ENCODE measurements at regions not wholly inside any gene's neighbourhood (a gene's known extent, or its start where the extent isn't known, plus 50 kb on each side); places are given as distances from the start of the nearest gene placed in this dataset.
"Not testable (repeated sequence)": the region's sequence is repeated elsewhere in the genome, so short reads cannot be mapped to it uniquely, and the experiment has no call there.

DNA sequence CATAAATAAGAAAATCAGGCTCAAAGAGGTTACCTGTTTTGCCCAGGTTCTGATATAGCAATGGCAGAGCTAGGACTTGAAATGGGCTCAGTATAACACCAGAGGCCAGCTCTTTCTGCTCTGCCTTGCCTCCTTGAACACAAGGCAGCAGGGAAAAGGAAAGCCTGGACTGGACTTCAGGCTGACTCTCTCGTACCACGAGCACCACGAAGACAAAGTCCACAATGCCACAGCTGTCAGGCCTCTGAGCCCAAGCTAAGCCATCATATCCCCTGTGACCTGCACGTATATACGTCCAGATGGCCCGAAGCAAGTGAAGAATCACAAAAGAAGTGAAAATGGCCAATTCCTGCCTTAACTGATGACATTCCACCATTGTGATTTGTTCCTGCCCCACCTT, 75.6 kb upstream of the SRSF6 start:
- TF ChIP-seq, protein P1, sequence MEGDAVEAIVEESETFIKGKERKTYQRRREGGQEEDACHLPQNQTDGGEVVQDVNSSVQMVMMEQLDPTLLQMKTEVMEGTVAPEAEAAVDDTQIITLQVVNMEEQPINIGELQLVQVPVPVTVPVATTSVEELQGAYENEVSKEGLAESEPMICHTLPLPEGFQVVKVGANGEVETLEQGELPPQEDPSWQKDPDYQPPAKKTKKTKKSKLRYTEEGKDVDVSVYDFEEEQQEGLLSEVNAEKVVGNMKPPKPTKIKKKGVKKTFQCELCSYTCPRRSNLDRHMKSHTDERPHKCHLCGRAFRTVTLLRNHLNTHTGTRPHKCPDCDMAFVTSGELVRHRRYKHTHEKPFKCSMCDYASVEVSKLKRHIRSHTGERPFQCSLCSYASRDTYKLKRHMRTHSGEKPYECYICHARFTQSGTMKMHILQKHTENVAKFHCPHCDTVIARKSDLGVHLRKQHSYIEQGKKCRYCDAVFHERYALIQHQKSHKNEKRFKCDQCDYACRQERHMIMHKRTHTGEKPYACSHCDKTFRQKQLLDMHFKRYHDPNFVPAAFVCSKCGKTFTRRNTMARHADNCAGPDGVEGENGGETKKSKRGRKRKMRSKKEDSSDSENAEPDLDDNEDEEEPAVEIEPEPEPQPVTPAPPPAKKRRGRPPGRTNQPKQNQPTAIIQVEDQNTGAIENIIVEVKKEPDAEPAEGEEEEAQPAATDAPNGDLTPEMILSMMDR (IDR thresholded peaks at IDR 0.05; ENCODE audit: low read depth, low read length, missing input control) = not testable (repeated sequence)
- not testable (repeated sequence) for TF ChIP-seq JUND (IDR thresholded peaks at IDR 0.05)
- TF ChIP-seq, protein P2, sequence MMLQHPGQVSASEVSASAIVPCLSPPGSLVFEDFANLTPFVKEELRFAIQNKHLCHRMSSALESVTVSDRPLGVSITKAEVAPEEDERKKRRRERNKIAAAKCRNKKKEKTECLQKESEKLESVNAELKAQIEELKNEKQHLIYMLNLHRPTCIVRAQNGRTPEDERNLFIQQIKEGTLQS (IDR thresholded peaks at IDR 0.05) = not testable (repeated sequence)
